Ovary (tissue), 3 donors: ENCODE measurements at regions not wholly inside any gene's neighbourhood (a gene's known extent, or its start where the extent isn't known, plus 50 kb on each side); places are given as distances from the start of the nearest gene placed in this dataset.

Experiments used
- CTCF ChIP-seq, 3 donors: fragments of 450-650 bp in 2 of 3; fragments of 200-600 bp in 1 of 3; IDR thresholded peaks; one replicate each; pipeline versions ENCODE4 v1.5.1 to v1.8.0; 2016 to 2022; ENCODE audit warnings: antibody characterized with exemption in 3 of 3, mild to moderate bottlenecking in 1 of 3
- EP300 ChIP-seq: sonication (generic); formaldehyde crosslinking; IDR thresholded peaks from one replicate; pipeline ENCODE4 v1.6.1; 2017; ENCODE audit warnings: antibody characterized with exemption
- POLR2A ChIP-seq: fragments of 450-650 bp; IDR thresholded peaks from one replicate; pipeline ENCODE4 v1.6.1; 2017; ENCODE audit warnings: antibody characterized with exemption, mild to moderate bottlenecking, moderate library complexity
- donor health status: DM: no; HTN: no; CAD: no.

GRCh38 chr5:117800261-117800660, 1188.1 kb downstream of the DTWD2 start:
- TF ChIP-seq EP300 (no peak), CTCF (IDR thresholded peaks at IDR 0.05) (no peak), POLR2A (no peak)
